Neural cell (in vitro differentiated cells): ENCODE measurements at regions not wholly inside any gene's neighbourhood (a gene's known extent, or its start where the extent isn't known, plus 50 kb on each side); places are given as distances from the start of the nearest gene placed in this dataset.

Experiments used
- H2AFZ ChIP-seq: fragments of 200-600, 300-800 bp; sonication (generic), shearing (Covaris generic); 2 replicates; pipeline ENCODE4 v1.6.0; 2014; ENCODE audit warnings: low read depth, mild to moderate bottlenecking, antibody characterized with exemption, low read length, moderate library complexity
- H3F3A ChIP-seq: fragments of 200-600 bp; shearing (Covaris generic); 2 replicates; pipeline ENCODE4 v1.6.1; 2016; ENCODE audit warnings: mild to moderate bottlenecking, moderate library complexity, mixed read lengths, antibody characterized with exemption, low read length; ENCODE audit not compliant: insufficient read depth, poor library complexity, severe bottlenecking
- H3K27ac ChIP-seq: fragments of 200-600, 300-800 bp; sonication (generic), shearing (Covaris generic); 2 replicates; pipeline ENCODE4 v1.5.1; 2014; ENCODE audit warnings: mild to moderate bottlenecking, low read length, moderate library complexity
- H3K27me3 ChIP-seq: fragments of 300-800, 200-600 bp; sonication (generic), shearing (Covaris generic); 2 replicates; pipeline ENCODE4 v1.6.0; 2014; ENCODE audit warnings: mild to moderate bottlenecking, low read depth, low read length, moderate library complexity; ENCODE audit not compliant: insufficient read depth
- H3K36me3 ChIP-seq: fragments of 300-800, 200-600 bp; sonication (generic), shearing (Covaris generic); 2 replicates; pipeline ENCODE4 v1.5.1; 2014; ENCODE audit warnings: mild to moderate bottlenecking, antibody characterized with exemption, low read length, moderate library complexity; ENCODE audit not compliant: insufficient read depth
- H3K4me2 ChIP-seq: fragments of 300-800, 200-600 bp; sonication (generic), shearing (Covaris generic); 2 replicates; pipeline ENCODE4 v1.6.0; 2014; ENCODE audit warnings: mild to moderate bottlenecking, low read length
- H3K4me3 ChIP-seq: fragments of 300-800, 200-600 bp; sonication (generic), shearing (Covaris generic); 2 replicates; pipeline ENCODE4 v1.5.1; 2014; ENCODE audit warnings: mild to moderate bottlenecking, low read length, moderate library complexity
- H3K79me2 ChIP-seq: fragments of 200-600 bp; shearing (Covaris generic); replicated peaks from 2 replicates; pipeline ENCODE4 v1.6.0; 2014; ENCODE audit warnings: mild to moderate bottlenecking, low read length, moderate library complexity; ENCODE audit not compliant: insufficient read depth
- H3K9ac ChIP-seq: fragments of 300-800, 200-600 bp; sonication (generic), shearing (Covaris generic); 2 replicates; pipeline ENCODE4 v1.6.1; 2016; ENCODE audit warnings: mild to moderate bottlenecking, low read length, mixed read lengths
- H3K9me2 ChIP-seq: fragments of 200-600 bp; shearing (Covaris generic); 2 replicates; pipeline ENCODE4 v1.6.1; 2016; ENCODE audit warnings: mild to moderate bottlenecking, low read length, mixed read lengths; ENCODE audit not compliant: insufficient read depth
- H3K9me3 ChIP-seq: fragments of 200-600, 300-800 bp; sonication (generic), shearing (Covaris generic); 2 replicates; pipeline ENCODE4 v1.6.1; 2016; ENCODE audit warnings: mild to moderate bottlenecking, mixed run types, low read length, moderate library complexity, mixed read lengths
- H4K20me1 ChIP-seq: fragments of 200-600 bp; shearing (Covaris generic); 2 replicates; pipeline ENCODE4 v1.6.1; 2016; ENCODE audit warnings: mild to moderate bottlenecking, mixed run types; ENCODE audit not compliant: insufficient read depth
- CTCF ChIP-seq: fragments of 450-650 bp; IDR thresholded peaks from 2 replicates; pipeline ENCODE4 v1.5.1; 2014; ENCODE audit warnings: antibody characterized with exemption, mild to moderate bottlenecking, moderate library complexity; ENCODE audit not compliant: poor library complexity, severe bottlenecking
- EP300 ChIP-seq: fragments of 450-650 bp; conservative IDR thresholded peaks from 2 replicates; pipeline ENCODE4 v1.6.1; 2014; ENCODE audit warnings: antibody characterized with exemption, mild to moderate bottlenecking, moderate library complexity; ENCODE audit not compliant: poor library complexity, severe bottlenecking
- EZH2 ChIP-seq: fragments of 200-600, 300-800 bp; shearing (Covaris generic), sonication (generic); IDR thresholded peaks from 2 replicates; pipeline ENCODE4 v1.6.1; 2014; ENCODE audit warnings: antibody characterized with exemption, low read length, borderline replicate concordance, mild to moderate bottlenecking; ENCODE audit not compliant: insufficient read depth, poor library complexity, severe bottlenecking
- MXI1 ChIP-seq: fragments of 450-650 bp; conservative IDR thresholded peaks from 2 replicates; pipeline ENCODE4 v1.6.1; 2014; ENCODE audit warnings: antibody characterized with exemption, mild to moderate bottlenecking; ENCODE audit not compliant: poor library complexity, severe bottlenecking
- POLR2AphosphoS5 ChIP-seq: IDR thresholded peaks from 2 replicates; pipeline ENCODE4 v1.6.1; 2012
- RAD21 ChIP-seq: fragments of 450-650 bp; conservative IDR thresholded peaks from 2 replicates; pipeline ENCODE4 v1.6.1; 2014; ENCODE audit warnings: antibody characterized with exemption, mild to moderate bottlenecking, moderate library complexity
- REST ChIP-seq: IDR thresholded peaks from 2 replicates; pipeline ENCODE4 v1.6.1; 2012; ENCODE audit warnings: borderline replicate concordance
- SMC3 ChIP-seq: fragments of 450-650 bp; conservative IDR thresholded peaks from 2 replicates; pipeline ENCODE4 v1.6.1; 2014; ENCODE audit warnings: antibody characterized with exemption, mild to moderate bottlenecking, moderate library complexity; ENCODE audit not compliant: poor library complexity
- TAF1 ChIP-seq: IDR thresholded peaks from 2 replicates; pipeline ENCODE4 v1.6.1; 2012; ENCODE audit warnings: low read depth

GRCh38 chr1:182278144-182279054 lies 113.2 kb downstream of the GLUL start:
- Histone ChIP-seq H3K79me2 (no peaks in the 10 kb centered on the region), H3K9ac (no peak overlapping the region), H3K27ac (no peak overlapping the region), H3K4me2 (no peak overlapping the region), H3K36me3 (no peaks in the 10 kb centered on the region), H3K27me3 (no peaks in the 10 kb centered on the region), H3F3A (no peaks in the 10 kb centered on the region), H4K20me1 (no peaks in the 10 kb centered on the region), H3K9me3 (no peaks in the 10 kb centered on the region), H2AFZ (no peak overlapping the region), H3K9me2 (no peaks in the 10 kb centered on the region), H3K4me3 (no peak overlapping the region)
- TF ChIP-seq MXI1 (no peak), SMC3 (no peak), EZH2 (no peak), RAD21 (no peak), REST (no peak), TAF1 (no peak), CTCF (no peak), EP300 (no peak), POLR2AphosphoS5 (no peak)

GRCh38 chr1:182275271-182275670 lies 116.3 kb downstream of the GLUL start:
- H3K9me2 ChIP-seq: no peaks in the 10 kb centered on the region
- H3F3A ChIP-seq: no peaks in the 10 kb centered on the region
- TF ChIP-seq EP300: no peak
- no peak for TF ChIP-seq CTCF
- no peak for TF ChIP-seq TAF1
- no peak for TF ChIP-seq POLR2AphosphoS5
- TF ChIP-seq SMC3: no peak
- no peak for TF ChIP-seq EZH2
- TF ChIP-seq MXI1: no peak
- TF ChIP-seq REST: no peak
- TF ChIP-seq RAD21: no peak
- H2AFZ ChIP-seq: no peak overlapping the region
- H3K36me3 ChIP-seq: no peaks in the 10 kb centered on the region
- no peak overlapping the region for H3K4me2 ChIP-seq
- no peaks in the 10 kb centered on the region for H3K9me3 ChIP-seq
- H3K4me3 ChIP-seq: no peak overlapping the region
- no peaks in the 10 kb centered on the region for H4K20me1 ChIP-seq
- no peak overlapping the region for H3K9ac ChIP-seq
- no peak overlapping the region for H3K27ac ChIP-seq
- H3K79me2 ChIP-seq: no peaks in the 10 kb centered on the region
- no peaks in the 10 kb centered on the region for H3K27me3 ChIP-seq
